Keratinocyte (primary cell): ENCODE measurements at regions not wholly inside any gene's neighbourhood (a gene's known extent, or its start where the extent isn't known, plus 50 kb on each side); places are given as distances from the start of the nearest gene placed in this dataset.

Source experiments
- DNase-seq: peaks from one replicate; pipeline ENCODE4 v3.0.0-alpha.2; 2011; ENCODE audit warnings: low read depth, missing footprints, low spot score
- FAIRE-seq: peaks from 2 replicates; lab custom pipeline; 2011; peaks lifted over from hg19 to GRCh38; lab: Jason Lieb, UNC
- H2AFZ ChIP-seq: 2 replicates; pipeline ENCODE4 v1.6.0; 2012; ENCODE audit warnings: low read length, control low read depth, inconsistent platforms; ENCODE audit not compliant: control insufficient read depth
- H3K27ac ChIP-seq: 2 replicates; pipeline ENCODE4 v1.5.1; 2011; ENCODE audit warnings: low read length; ENCODE audit not compliant: control insufficient read depth, insufficient read depth
- H3K27me3 ChIP-seq: 3 replicates; pipeline ENCODE4 v1.6.0; 2011; ENCODE audit warnings: low read length; ENCODE audit not compliant: control insufficient read depth, insufficient read depth; ENCODE audit errors: extremely low read depth
- H3K36me3 ChIP-seq, 2 experiments: 2 replicates in 1 of 2; 3 replicates in 1 of 2; pipeline ENCODE4 v1.5.1; 2011; ENCODE audit warnings: low read length in 2 of 2, mild to moderate bottlenecking in 1 of 2; ENCODE audit not compliant: control insufficient read depth in 2 of 2, insufficient read depth in 2 of 2; ENCODE audit errors: extremely low read depth in 1 of 2
- H3K4me1 ChIP-seq: 3 replicates; pipeline ENCODE4 v1.5.1; 2011; ENCODE audit warnings: low read length; ENCODE audit not compliant: control insufficient read depth, insufficient read depth; ENCODE audit errors: extremely low read depth
- H3K4me2 ChIP-seq: 3 replicates; pipeline ENCODE4 v1.6.0; 2011; ENCODE audit warnings: low read depth, low read length; ENCODE audit not compliant: control insufficient read depth, insufficient read depth; ENCODE audit errors: extremely low read depth
- H3K4me3 ChIP-seq, 3 experiments: fragments of 200-600 bp in 1 of 3; sonication (generic) in 1 of 3; 2 replicates in 2 of 3; 3 replicates in 1 of 3; pipeline ENCODE4 v1.5.1; 2011 to 2016; ENCODE audit warnings: low read length in 3 of 3, mild to moderate bottlenecking in 3 of 3, control low read depth in 2 of 3, inconsistent platforms in 1 of 3, low read depth in 1 of 3, mixed read lengths in 1 of 3, mixed run types in 1 of 3, moderate library complexity in 1 of 3; ENCODE audit not compliant: control insufficient read depth in 2 of 3, insufficient read depth in 2 of 3; ENCODE audit errors: extremely low read depth in 1 of 3
- H3K79me2 ChIP-seq: 2 replicates; pipeline ENCODE4 v1.6.0; 2012; ENCODE audit warnings: low read length; ENCODE audit not compliant: control insufficient read depth, insufficient read depth
- H3K9ac ChIP-seq: 3 replicates; pipeline ENCODE4 v1.6.0; 2011; ENCODE audit warnings: low read length; ENCODE audit not compliant: control insufficient read depth, insufficient read depth; ENCODE audit errors: extremely low read depth
- H3K9me1 ChIP-seq: 3 replicates; pipeline ENCODE4 v1.6.0; 2011; ENCODE audit warnings: low read length; ENCODE audit not compliant: control insufficient read depth, insufficient read depth; ENCODE audit errors: extremely low read depth
- H3K9me3 ChIP-seq: 2 replicates; pipeline ENCODE4 v1.5.1; 2012; ENCODE audit warnings: low read depth, low read length; ENCODE audit not compliant: control insufficient read depth
- H4K20me1 ChIP-seq: 3 replicates; pipeline ENCODE4 v1.6.0; 2011; ENCODE audit warnings: low read length; ENCODE audit not compliant: control insufficient read depth, insufficient read depth; ENCODE audit errors: extremely low read depth
- EZH2 ChIP-seq: IDR thresholded peaks from one replicate; pipeline ENCODE4 v1.6.1; 2012; ENCODE audit warnings: inconsistent platforms, mild to moderate bottlenecking, low read length, moderate library complexity
- dilution Hi-C: fragments of 300-500 bp; cut with MboI; formaldehyde crosslinking; loops from one replicate; pipeline ENCODE4 v1.7.0; 2020; ENCODE audit warnings: low sequenced_read_pairs; ENCODE audit not compliant: extremely low pct_ligation_motif_present
- TF ChIP-seq, protein P1 (sequence below), 3 experiments: IDR thresholded peaks in 1 of 3; conservative IDR thresholded peaks in 1 of 3; optimal IDR thresholded peaks in 1 of 3; 2 replicates in 2 of 3; 3 replicates in 1 of 3; pipeline versions ENCODE3 to v1.5.1; 2011; ENCODE audit warnings: low read length in 3 of 3, mild to moderate bottlenecking in 3 of 3, moderate library complexity in 2 of 3, control low read depth in 1 of 3, inconsistent platforms in 1 of 3; ENCODE audit not compliant: insufficient read depth in 2 of 3; ENCODE audit errors: extremely low read depth in 1 of 3

DNA sequence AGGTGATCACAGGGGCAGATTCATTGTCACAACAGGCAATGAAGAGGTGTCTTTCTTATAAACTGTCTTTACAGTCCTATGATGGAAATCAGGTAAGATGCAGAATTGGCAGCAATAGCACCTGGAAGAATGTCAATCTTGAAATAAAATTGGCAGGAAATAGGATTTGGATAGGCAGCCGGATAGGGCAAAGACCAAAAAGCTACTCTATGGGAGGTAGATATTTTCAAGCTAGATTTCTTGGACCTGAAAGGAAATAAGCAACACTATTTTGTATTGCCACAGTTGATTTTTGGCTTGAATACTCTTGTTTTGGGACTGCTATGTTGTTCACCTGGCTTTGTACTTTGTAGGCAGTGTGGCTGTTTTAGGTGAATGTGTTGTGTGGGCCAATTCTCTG is 314.2 kb downstream of the SLC7A11 start:
- no peak for DNase-seq
- Histone ChIP-seq H4K20me1 (no peaks in the 10 kb centered on the region), H3K4me2 (no peak overlapping the region), H3K9me3 (no peaks in the 10 kb centered on the region), H3K9ac (no peak overlapping the region), H3K9me1 (no peaks in the 10 kb centered on the region), H3K27ac (no peak overlapping the region), H3K27me3 (no peaks in the 10 kb centered on the region), H3K4me1 (no peaks in the 10 kb centered on the region), H3K36me3 (no peaks in the 10 kb centered on the region), H2AFZ (no peak overlapping the region), H3K79me2 (no peaks in the 10 kb centered on the region), H3K4me3 (no peak overlapping the region)
- FAIRE-seq, result no peak
- dilution Hi-C loops, result no loop called here
- TF ChIP-seq, protein P1, sequence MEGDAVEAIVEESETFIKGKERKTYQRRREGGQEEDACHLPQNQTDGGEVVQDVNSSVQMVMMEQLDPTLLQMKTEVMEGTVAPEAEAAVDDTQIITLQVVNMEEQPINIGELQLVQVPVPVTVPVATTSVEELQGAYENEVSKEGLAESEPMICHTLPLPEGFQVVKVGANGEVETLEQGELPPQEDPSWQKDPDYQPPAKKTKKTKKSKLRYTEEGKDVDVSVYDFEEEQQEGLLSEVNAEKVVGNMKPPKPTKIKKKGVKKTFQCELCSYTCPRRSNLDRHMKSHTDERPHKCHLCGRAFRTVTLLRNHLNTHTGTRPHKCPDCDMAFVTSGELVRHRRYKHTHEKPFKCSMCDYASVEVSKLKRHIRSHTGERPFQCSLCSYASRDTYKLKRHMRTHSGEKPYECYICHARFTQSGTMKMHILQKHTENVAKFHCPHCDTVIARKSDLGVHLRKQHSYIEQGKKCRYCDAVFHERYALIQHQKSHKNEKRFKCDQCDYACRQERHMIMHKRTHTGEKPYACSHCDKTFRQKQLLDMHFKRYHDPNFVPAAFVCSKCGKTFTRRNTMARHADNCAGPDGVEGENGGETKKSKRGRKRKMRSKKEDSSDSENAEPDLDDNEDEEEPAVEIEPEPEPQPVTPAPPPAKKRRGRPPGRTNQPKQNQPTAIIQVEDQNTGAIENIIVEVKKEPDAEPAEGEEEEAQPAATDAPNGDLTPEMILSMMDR (optimal IDR thresholded peaks at IDR 0.05 in 1 of 3, IDR thresholded peaks at IDR 0.05 in 1 of 3, conservative IDR thresholded peaks at IDR 0.05 in 1 of 3; ENCODE audit: extremely low read depth in 1 of 3, insufficient read depth in 2 of 3, low read length in 3 of 3), result no peak
- TF ChIP-seq EZH2, result no peak

DNA sequence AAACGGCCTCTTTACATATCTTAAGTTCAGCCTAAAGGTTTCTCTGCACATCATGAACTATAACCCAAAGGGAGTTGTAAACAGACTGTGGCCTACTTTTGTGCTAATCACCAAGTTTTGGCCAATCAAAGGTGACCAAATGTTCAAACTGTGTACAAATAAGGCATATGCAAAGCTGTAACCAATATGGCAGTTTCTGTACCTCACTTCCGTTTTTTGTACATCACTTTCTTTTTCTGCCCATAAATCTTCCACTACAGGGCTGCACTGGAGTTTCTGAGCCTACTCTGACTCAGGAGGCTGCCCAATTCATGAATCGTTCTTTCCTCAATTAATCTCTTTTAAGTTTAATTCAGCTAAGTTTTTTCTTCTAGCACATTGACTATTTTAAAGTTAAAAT is 318.7 kb downstream of the SLC7A11 start:
- Histone ChIP-seq H3K4me2 (no peak overlapping the region), H3K4me3 (no peak overlapping the region), H3K9me1 (no peaks in the 10 kb centered on the region), H3K9me3 (no peaks in the 10 kb centered on the region), H3K79me2 (no peaks in the 10 kb centered on the region), H3K27me3 (no peaks in the 10 kb centered on the region), H4K20me1 (no peaks in the 10 kb centered on the region), H3K36me3 (no peaks in the 10 kb centered on the region), H3K27ac (no peak overlapping the region), H3K9ac (no peak overlapping the region), H3K4me1 (no peaks in the 10 kb centered on the region), H2AFZ (no peak overlapping the region)
- DNase-seq (no peak), FAIRE-seq (no peak)
- TF ChIP-seq, protein P1 (optimal IDR thresholded peaks at IDR 0.05 in 1 of 3, IDR thresholded peaks at IDR 0.05 in 1 of 3, conservative IDR thresholded peaks at IDR 0.05 in 1 of 3; ENCODE audit: extremely low read depth in 1 of 3, insufficient read depth in 2 of 3, low read length in 3 of 3), result no peak
- no peak for TF ChIP-seq EZH2
- dilution Hi-C loops, result no loop called here
